H1 (cell line): ENCODE measurements at regions not wholly inside any gene's neighbourhood (a gene's known extent, or its start where the extent isn't known, plus 50 kb on each side); places are given as distances from the start of the nearest gene placed in this dataset.

Source experiments
- CTCF ChIA-PET: fragments of 300-600 bp; sonication (Branson Sonifier 250); formaldehyde crosslinking; loops from one replicate; lab custom pipeline; 2021; ENCODE audit not compliant: partially characterized antibody; lab: Charles Lee
- POLR2A ChIA-PET: fragments of 300-600 bp; sonication (Branson Sonifier 250); formaldehyde crosslinking; loops from one replicate; lab custom pipeline; 2021; ENCODE audit warnings: inconsistent platforms; ENCODE audit not compliant: partially characterized antibody; lab: Charles Lee
- DNase-seq, 2 experiments: peaks; one replicate each; pipeline versions ENCODE4 v3.0.0 to v3.0.0-alpha.2; 2010 to 2022; ENCODE audit warnings: low spot score in 2 of 2, low read depth in 1 of 2, mixed read lengths in 1 of 2
- FAIRE-seq: peaks from 2 replicates; lab custom pipeline; 2011; peaks lifted over from hg19 to GRCh38; lab: Jason Lieb, UNC
- H2AFZ ChIP-seq: 2 replicates; pipeline ENCODE4 v1.8.1; 2012; ENCODE audit warnings: low read length, inconsistent platforms
- H2AK5ac ChIP-seq: 2 replicates; pipeline ENCODE4 v1.6.1; 2013; ENCODE audit warnings: low read depth, low read length
- H2BK120ac ChIP-seq: replicated peaks from 2 replicates; pipeline ENCODE3; 2013; ENCODE audit warnings: low read depth, low read length, inconsistent platforms
- H2BK12ac ChIP-seq: 2 replicates; pipeline ENCODE4 v1.6.1; 2013; ENCODE audit warnings: low read depth, low read length
- H2BK15ac ChIP-seq: 2 replicates; pipeline ENCODE4 v1.6.1; 2013; ENCODE audit warnings: low read length
- H2BK20ac ChIP-seq: 2 replicates; pipeline ENCODE4 v1.6.1; 2013; ENCODE audit warnings: low read length
- H2BK5ac ChIP-seq: 2 replicates; pipeline ENCODE4 v1.6.1; 2013; ENCODE audit warnings: low read depth, low read length
- H3K14ac ChIP-seq: 2 replicates; pipeline ENCODE4 v1.6.1; 2013; ENCODE audit warnings: inconsistent platforms; ENCODE audit not compliant: insufficient read length
- H3K18ac ChIP-seq: 2 replicates; pipeline ENCODE4 v1.6.1; 2013; ENCODE audit warnings: low read length; ENCODE audit errors: extremely low read depth
- H3K23ac ChIP-seq: 2 replicates; pipeline ENCODE4 v1.6.1; 2013; ENCODE audit warnings: inconsistent platforms; ENCODE audit not compliant: insufficient read length
- H3K23me2 ChIP-seq: 2 replicates; pipeline ENCODE4 v1.6.1; 2013; ENCODE audit warnings: low read depth, low read length
- H3K27ac ChIP-seq: 2 replicates; pipeline ENCODE4 v1.6.1; 2011; ENCODE audit warnings: low read depth, low read length, inconsistent platforms
- H3K27me3 ChIP-seq, 4 experiments: replicated peaks in 1 of 4; 1 replicate in 1 of 4; 2 replicates in 3 of 4; pipeline versions ENCODE4 v1.6.1 to v1.8.1; 2011 to 2013; ENCODE audit warnings: low read length in 3 of 4, mild to moderate bottlenecking in 3 of 4, inconsistent platforms in 2 of 4, mixed read lengths in 2 of 4, moderate library complexity in 1 of 4; ENCODE audit not compliant: control insufficient read depth in 3 of 4, insufficient read depth in 3 of 4; ENCODE audit errors: extremely low read depth in 1 of 4
- H3K36me3 ChIP-seq, 4 experiments: 2 replicates each; pipeline versions ENCODE4 v1.6.1 to v1.8.1; 2011 to 2013; ENCODE audit warnings: mild to moderate bottlenecking in 4 of 4, low read length in 3 of 4, moderate library complexity in 2 of 4, control low read depth in 1 of 4, inconsistent platforms in 1 of 4; ENCODE audit not compliant: insufficient read depth in 4 of 4, control insufficient read depth in 2 of 4
- H3K4ac ChIP-seq: replicated peaks from 2 replicates; pipeline ENCODE3; 2013; ENCODE audit warnings: low read length, low read depth, mixed read lengths, inconsistent platforms; ENCODE audit not compliant: insufficient read length
- H3K4me1 ChIP-seq, 4 experiments: replicated peaks in 1 of 4; 1 replicate in 1 of 4; 2 replicates in 3 of 4; pipeline versions ENCODE4 v1.6.1 to v1.8.1; 2011 to 2013; ENCODE audit warnings: low read length in 3 of 4, inconsistent platforms in 2 of 4, mixed read lengths in 1 of 4; ENCODE audit not compliant: insufficient read depth in 4 of 4, control insufficient read depth in 3 of 4
- H3K4me2 ChIP-seq, 2 experiments: 2 replicates each; pipeline versions ENCODE4 v1.6.1 to v1.8.1; 2011 to 2013; ENCODE audit warnings: low read depth in 2 of 2, low read length in 2 of 2, control low read depth in 1 of 2, inconsistent platforms in 1 of 2, mild to moderate bottlenecking in 1 of 2; ENCODE audit not compliant: insufficient read depth in 1 of 2
- H3K4me3 ChIP-seq, 4 experiments: fragments of 200-600, 300-600 bp in 1 of 4; sonication (generic), shearing (Covaris generic), sonication (Bioruptor Twin) in 1 of 4; 2 replicates each; pipeline versions ENCODE4 v1.5.1 to v1.8.1; 2011 to 2016; ENCODE audit warnings: low read length in 4 of 4, low read depth in 3 of 4, control low read depth in 2 of 4, inconsistent platforms in 2 of 4, mild to moderate bottlenecking in 2 of 4, mixed read lengths in 1 of 4, moderate library complexity in 1 of 4; ENCODE audit not compliant: insufficient read depth in 2 of 4; ENCODE audit errors: extremely low read depth in 1 of 4
- H3K56ac ChIP-seq: replicated peaks from 2 replicates; pipeline ENCODE3; 2013; ENCODE audit warnings: low read depth, mild to moderate bottlenecking, mixed read lengths, low read length, inconsistent platforms; ENCODE audit not compliant: insufficient read length
- H3K79me1 ChIP-seq: 2 replicates; pipeline ENCODE4 v1.6.1; 2013; ENCODE audit warnings: low read depth, low read length, control low read depth
- H3K79me2 ChIP-seq, 2 experiments: 2 replicates each; pipeline versions ENCODE4 v1.6.1 to v1.8.1; 2012 to 2013; ENCODE audit warnings: low read length in 2 of 2, mild to moderate bottlenecking in 2 of 2, inconsistent platforms in 1 of 2; ENCODE audit not compliant: insufficient read depth in 2 of 2, control insufficient read depth in 1 of 2
- H3K9ac ChIP-seq, 4 experiments: replicated peaks in 1 of 4; 1 replicate in 1 of 4; 2 replicates in 3 of 4; pipeline versions ENCODE4 v1.6.1 to v1.8.1; 2011 to 2013; ENCODE audit warnings: low read depth in 3 of 4, low read length in 3 of 4, control low read depth in 2 of 4, mild to moderate bottlenecking in 2 of 4, moderate library complexity in 2 of 4, inconsistent platforms in 1 of 4; ENCODE audit errors: extremely low read depth in 1 of 4
- H3K9me3 ChIP-seq, 2 experiments: 2 replicates each; pipeline versions ENCODE4 v1.6.1 to v1.8.1; 2012 to 2013; ENCODE audit warnings: mild to moderate bottlenecking in 2 of 2, moderate library complexity in 2 of 2, control low read depth in 1 of 2, inconsistent platforms in 1 of 2, low read depth in 1 of 2, low read length in 1 of 2, mixed read lengths in 1 of 2; ENCODE audit not compliant: insufficient read depth in 2 of 2
- H4K20me1 ChIP-seq, 2 experiments: replicated peaks in 1 of 2; 2 replicates each; pipeline versions ENCODE3 to v1.8.1; 2011 to 2013; ENCODE audit warnings: inconsistent platforms in 2 of 2, low read length in 2 of 2, mild to moderate bottlenecking in 1 of 2; ENCODE audit not compliant: insufficient read depth in 2 of 2, control insufficient read depth in 1 of 2
- H4K5ac ChIP-seq: 2 replicates; pipeline ENCODE4 v1.6.1; 2013; ENCODE audit warnings: low read length, low read depth, mixed read lengths, inconsistent platforms; ENCODE audit not compliant: insufficient read length
- H4K8ac ChIP-seq: 2 replicates; pipeline ENCODE4 v1.8.0; 2013; ENCODE audit warnings: mild to moderate bottlenecking, moderate library complexity, low read length, inconsistent platforms; ENCODE audit not compliant: insufficient read depth; ENCODE audit errors: extremely low read depth
- H4K91ac ChIP-seq: replicated peaks from 2 replicates; pipeline ENCODE3; 2013; ENCODE audit warnings: low read length, mixed read lengths, inconsistent platforms; ENCODE audit not compliant: insufficient read length
- CBX5 ChIP-seq: fragments of 300-800, 300-1000 bp; sonication (generic); IDR thresholded peaks from 2 replicates; pipeline ENCODE4 v1.7.1; 2016; ENCODE audit warnings: antibody characterized with exemption, low read length, low read depth
- EZH2 ChIP-seq: fragments of 200-600 bp; sonication (generic); IDR thresholded peaks from 2 replicates; pipeline ENCODE4 v1.7.1; 2012; ENCODE audit warnings: low read depth, mild to moderate bottlenecking, moderate library complexity, low read length, inconsistent platforms; ENCODE audit not compliant: severe bottlenecking
- FOSL1 ChIP-seq: IDR thresholded peaks from 2 replicates; pipeline ENCODE4 v1.6.1; 2011; ENCODE audit warnings: mild to moderate bottlenecking, low read depth, low read length, moderate library complexity; ENCODE audit not compliant: insufficient read depth
- HDAC2 ChIP-seq, 2 experiments: fragments of 300-600 bp in 1 of 2; sonication (generic) in 1 of 2; IDR thresholded peaks; 2 replicates each; pipeline ENCODE4 v1.6.1; 2011 to 2012; ENCODE audit warnings: low read depth in 2 of 2, low read length in 2 of 2, mild to moderate bottlenecking in 2 of 2, moderate library complexity in 2 of 2, borderline replicate concordance in 1 of 2, inconsistent platforms in 1 of 2
- HDAC6 ChIP-seq: IDR thresholded peaks from one replicate; pipeline ENCODE4 v1.7.1; 2012; ENCODE audit warnings: low read depth, mild to moderate bottlenecking, inconsistent platforms, low read length, moderate library complexity
- KDM1A ChIP-seq: fragments of 200-600, 300-600 bp; sonication (generic); IDR thresholded peaks from 2 replicates; pipeline ENCODE4 v1.7.1; 2016; ENCODE audit warnings: mild to moderate bottlenecking, low read length, borderline replicate concordance
- KDM4A ChIP-seq: IDR thresholded peaks from one replicate; pipeline ENCODE4 v1.7.1; 2012; ENCODE audit warnings: low read depth, mild to moderate bottlenecking, moderate library complexity, low read length, inconsistent platforms; ENCODE audit not compliant: severe bottlenecking
- RBBP5 ChIP-seq: IDR thresholded peaks from 2 replicates; pipeline ENCODE4 v1.7.1; 2012; ENCODE audit warnings: low read depth, mild to moderate bottlenecking, inconsistent platforms, low read length, moderate library complexity, borderline replicate concordance
- SIN3A ChIP-seq, 2 experiments: IDR thresholded peaks in 1 of 2; conservative IDR thresholded peaks in 1 of 2; 2 replicates each; pipeline ENCODE4 v1.6.1; 2011 to 2012; ENCODE audit warnings: low read length in 2 of 2, improper control_type of control experiment in 1 of 2, low read depth in 1 of 2, mild to moderate bottlenecking in 1 of 2
- SIX5 ChIP-seq: IDR thresholded peaks from 2 replicates; pipeline ENCODE4 v1.6.1; 2011; ENCODE audit warnings: mild to moderate bottlenecking, low read depth, low read length
- SP2 ChIP-seq: IDR thresholded peaks from 2 replicates; pipeline ENCODE4 v1.6.1; 2012; ENCODE audit warnings: mild to moderate bottlenecking, low read length, inconsistent platforms
- SRF ChIP-seq: IDR thresholded peaks from 2 replicates; pipeline ENCODE4 v1.6.1; 2011; ENCODE audit warnings: mild to moderate bottlenecking, low read depth, low read length, moderate library complexity
- SUZ12 ChIP-seq: fragments of 200-600 bp; sonication (generic); IDR thresholded peaks from 2 replicates; pipeline ENCODE4 v1.6.1; 2012; ENCODE audit warnings: mild to moderate bottlenecking, inconsistent platforms, low read length, moderate library complexity, mixed read lengths
- TAF7 ChIP-seq: optimal IDR thresholded peaks from 2 replicates; pipeline ENCODE3; 2011; ENCODE audit warnings: low read depth, mild to moderate bottlenecking, inconsistent platforms, low read length, moderate library complexity, borderline replicate concordance
- TCF12 ChIP-seq: IDR thresholded peaks from 2 replicates; pipeline ENCODE4 v1.6.1; 2011; ENCODE audit warnings: low read depth, mild to moderate bottlenecking, low read length
- WGBS, 2 experiments: shearing (Covaris generic) in 1 of 2; methylation state at CpG; one replicate each; pipeline versions ENCODE4 v1.1.6 to v1.1.7; 2013 to 2015; ENCODE audit warnings: low lambda C conversion rate in 2 of 2, mixed read lengths in 2 of 2, inconsistent platforms in 1 of 2, low coverage in 1 of 2, missing lambda C conversion rate in 1 of 2; ENCODE audit not compliant: insufficient replicate concordance in 2 of 2, insufficient coverage in 1 of 2, insufficient read length in 1 of 2; ENCODE audit errors: extremely low coverage in 1 of 2, missing lambda C conversion rate in 1 of 2; 5-methylcytosine and 5-hydroxymethylcytosine counted together

GRCh38 chr6:140464720-140465119 lies 1090.3 kb upstream of the CITED2 start:
- Histone ChIP-seq H4K20me1 (no peaks in the 10 kb centered on the region), H3K36me3 (no peaks in the 10 kb centered on the region; a peak in 1 of 8 replicates), H3K23ac (no peak overlapping the region), H3K23me2 (no peaks in the 10 kb centered on the region), H4K8ac (no peak overlapping the region), H2AFZ (no peak overlapping the region), H2BK5ac (no peak overlapping the region), H3K18ac (no peak overlapping the region), H4K91ac (no peak overlapping the region), H3K4me1 (no peaks in the 10 kb centered on the region; a peak in 1 of 7 replicates), H3K9ac (no peak overlapping the region), H4K5ac (no peak overlapping the region), H3K9me3 (peaks cover 0 to 9% of the 10 kb centered on the region in 2 experiments; a peak in 1 of 4 replicates), H3K4ac (no peak overlapping the region), H2BK120ac (no peak overlapping the region), H3K27ac (no peak overlapping the region), H3K79me1 (no peaks in the 10 kb centered on the region), H2BK20ac (no peak overlapping the region), H3K56ac (no peak overlapping the region), H3K79me2 (no peaks in the 10 kb centered on the region), H3K27me3 (no peaks in the 10 kb centered on the region), H3K14ac (no peak overlapping the region), H3K4me2 (no peak overlapping the region), H3K4me3 (no peak overlapping the region), H2BK12ac (no peak overlapping the region), H2AK5ac (no peak overlapping the region), H2BK15ac (no peak overlapping the region)
- no peak for DNase-seq
- ChIA-PET CTCF (no interaction called here), POLR2A (no interaction called here)
- WGBS, 2 experiments: 91% methylated on average over 3 of the region's 3 CpGs; no CpG with 5 or more reads in 1 of the 2 experiments
- FAIRE-seq: no peak
- no peak for TF ChIP-seq SUZ12
- no peak for TF ChIP-seq SIX5
- no peak for TF ChIP-seq KDM4A
- no peak for TF ChIP-seq RBBP5
- TF ChIP-seq HDAC2 (IDR thresholded peaks at IDR 0.05; ENCODE audit: borderline replicate concordance in 1 of 2, low read depth in 2 of 2, low read length in 2 of 2): no peak
- no peak for TF ChIP-seq HDAC6
- TF ChIP-seq FOSL1: no peak
- TF ChIP-seq TCF12: no peak
- TF ChIP-seq TAF7: no peak
- no peak for TF ChIP-seq SP2
- TF ChIP-seq SRF: no peak
- no peak for TF ChIP-seq SIN3A (conservative IDR thresholded peaks at IDR 0.05 in 1 of 2, IDR thresholded peaks at IDR 0.05 in 1 of 2; ENCODE audit: low read depth in 1 of 2, low read length in 2 of 2)
- no peak for TF ChIP-seq EZH2
- TF ChIP-seq CBX5: no peak
- no peak for TF ChIP-seq KDM1A
